OCI-LY1 (cell line): ENCODE measurements at regions not wholly inside any gene's neighbourhood (a gene's known extent, or its start where the extent isn't known, plus 50 kb on each side); places are given as distances from the start of the nearest gene placed in this dataset.

ENCODE experiments used
- EZH2 ChIP-seq: fragments of 200-600 bp; sonication (generic), shearing (Covaris generic); IDR thresholded peaks from 2 replicates; pipeline ENCODE4 v1.8.0; 2017; ENCODE audit warnings: borderline replicate concordance, mixed run types, mild to moderate bottlenecking, antibody characterized with exemption, low read length, moderate library complexity, mixed read lengths
- TF ChIP-seq, protein P1 (sequence below): fragments of 200-600 bp; sonication (generic), shearing (Covaris generic); IDR thresholded peaks from 2 replicates; pipeline ENCODE4 v1.5.1; 2017; ENCODE audit warnings: mild to moderate bottlenecking, antibody characterized with exemption, low read length, moderate library complexity, mixed read lengths

DNA sequence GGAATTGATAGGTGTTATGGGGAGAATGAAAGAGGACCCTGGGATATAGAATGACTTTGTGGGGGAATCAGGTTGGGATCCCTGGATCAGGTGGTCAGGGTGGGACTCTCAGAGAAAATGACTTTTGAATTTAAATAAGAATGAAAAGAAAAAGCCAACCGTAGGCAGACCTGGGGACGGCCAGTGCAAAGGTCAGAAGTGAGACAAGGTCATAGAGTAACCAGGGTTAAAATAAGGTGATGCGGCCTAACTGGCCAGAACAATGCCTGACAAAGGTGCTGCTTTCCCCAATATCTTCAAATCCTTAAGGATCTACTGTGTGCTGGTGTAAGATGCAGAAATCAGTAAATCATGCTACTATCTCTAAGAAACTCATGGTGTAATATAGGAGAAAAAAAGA, 238.4 kb upstream of the JUN start:
- TF ChIP-seq, protein P1, sequence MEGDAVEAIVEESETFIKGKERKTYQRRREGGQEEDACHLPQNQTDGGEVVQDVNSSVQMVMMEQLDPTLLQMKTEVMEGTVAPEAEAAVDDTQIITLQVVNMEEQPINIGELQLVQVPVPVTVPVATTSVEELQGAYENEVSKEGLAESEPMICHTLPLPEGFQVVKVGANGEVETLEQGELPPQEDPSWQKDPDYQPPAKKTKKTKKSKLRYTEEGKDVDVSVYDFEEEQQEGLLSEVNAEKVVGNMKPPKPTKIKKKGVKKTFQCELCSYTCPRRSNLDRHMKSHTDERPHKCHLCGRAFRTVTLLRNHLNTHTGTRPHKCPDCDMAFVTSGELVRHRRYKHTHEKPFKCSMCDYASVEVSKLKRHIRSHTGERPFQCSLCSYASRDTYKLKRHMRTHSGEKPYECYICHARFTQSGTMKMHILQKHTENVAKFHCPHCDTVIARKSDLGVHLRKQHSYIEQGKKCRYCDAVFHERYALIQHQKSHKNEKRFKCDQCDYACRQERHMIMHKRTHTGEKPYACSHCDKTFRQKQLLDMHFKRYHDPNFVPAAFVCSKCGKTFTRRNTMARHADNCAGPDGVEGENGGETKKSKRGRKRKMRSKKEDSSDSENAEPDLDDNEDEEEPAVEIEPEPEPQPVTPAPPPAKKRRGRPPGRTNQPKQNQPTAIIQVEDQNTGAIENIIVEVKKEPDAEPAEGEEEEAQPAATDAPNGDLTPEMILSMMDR = no peak
- TF ChIP-seq EZH2 = no peak
